DOHH2 (cell line): ENCODE measurements at regions not wholly inside any gene's neighbourhood (a gene's known extent, or its start where the extent isn't known, plus 50 kb on each side); places are given as distances from the start of the nearest gene placed in this dataset.
A peak's percentile ranks its signal among the peaks of the same experiment; 100 is the strongest.

Experiments
- H3F3A ChIP-seq: fragments of 200-600 bp; sonication (generic), shearing (Covaris generic); 2 replicates; pipeline ENCODE4 v1.6.0; 2016; ENCODE audit warnings: antibody characterized with exemption, mild to moderate bottlenecking; ENCODE audit not compliant: control insufficient read depth, insufficient read depth
- H3K27ac ChIP-seq: fragments of 200-600 bp; sonication (generic); 2 replicates; pipeline ENCODE4 v1.5.1; 2014; ENCODE audit warnings: low read depth, mild to moderate bottlenecking, low read length, moderate library complexity
- H3K27me3 ChIP-seq: fragments of 200-600 bp; sonication (generic); 2 replicates; pipeline ENCODE4 v1.6.1; 2014; ENCODE audit warnings: mild to moderate bottlenecking, low read length, mixed read lengths; ENCODE audit not compliant: control insufficient read depth
- H3K36me3 ChIP-seq: fragments of 200-600 bp; sonication (generic); 2 replicates; pipeline ENCODE4 v1.6.1; 2014; ENCODE audit warnings: mild to moderate bottlenecking, low read length, moderate library complexity, mixed read lengths; ENCODE audit not compliant: control insufficient read depth
- H3K4me1 ChIP-seq: fragments of 200-600 bp; sonication (generic); 2 replicates; pipeline ENCODE4 v1.6.1; 2014; ENCODE audit warnings: mild to moderate bottlenecking, low read length, mixed read lengths; ENCODE audit not compliant: control insufficient read depth
- H3K4me2 ChIP-seq: fragments of 200-600 bp; sonication (generic); 2 replicates; pipeline ENCODE4 v1.6.0; 2014; ENCODE audit warnings: mild to moderate bottlenecking, low read length, moderate library complexity
- H3K4me3 ChIP-seq: fragments of 200-600 bp; sonication (generic); 2 replicates; pipeline ENCODE4 v1.5.1; 2014; ENCODE audit warnings: mild to moderate bottlenecking, low read length, mixed read lengths
- H3K79me2 ChIP-seq: fragments of 200-600 bp; sonication (generic); 2 replicates; pipeline ENCODE4 v1.6.1; 2014; ENCODE audit warnings: mild to moderate bottlenecking, low read length, mixed read lengths; ENCODE audit not compliant: control insufficient read depth
- H3K9me2 ChIP-seq: fragments of 200-600 bp; sonication (generic); replicated peaks from 2 replicates; pipeline ENCODE4 v1.6.1; 2014; ENCODE audit warnings: mild to moderate bottlenecking, low read length, mixed read lengths; ENCODE audit not compliant: control insufficient read depth
- H3K9me3 ChIP-seq: fragments of 200-600 bp; sonication (generic); 2 replicates; pipeline ENCODE4 v1.6.1; 2014; ENCODE audit warnings: antibody characterized with exemption, low read length, mixed read lengths; ENCODE audit not compliant: control insufficient read depth, insufficient read depth
- H4K20me1 ChIP-seq: fragments of 200-600 bp; sonication (generic); 2 replicates; pipeline ENCODE4 v1.6.0; 2014; ENCODE audit warnings: low read depth, mild to moderate bottlenecking, antibody characterized with exemption, low read length, moderate library complexity; ENCODE audit not compliant: control insufficient read depth, insufficient read depth
- CTCF ChIP-seq: fragments of 200-600 bp; sonication (generic); IDR thresholded peaks from one replicate; pipeline ENCODE4 v1.5.1; 2014; ENCODE audit warnings: antibody characterized with exemption, mild to moderate bottlenecking, low read depth, low read length; ENCODE audit not compliant: poor library complexity, severe bottlenecking
- EZH2phosphoT487 ChIP-seq: fragments of 200-600 bp; sonication (generic); IDR thresholded peaks from 2 replicates; pipeline ENCODE4 v1.6.1; 2017; ENCODE audit warnings: borderline replicate concordance, mild to moderate bottlenecking, antibody characterized with exemption, low read length, moderate library complexity, mixed read lengths

DNA sequence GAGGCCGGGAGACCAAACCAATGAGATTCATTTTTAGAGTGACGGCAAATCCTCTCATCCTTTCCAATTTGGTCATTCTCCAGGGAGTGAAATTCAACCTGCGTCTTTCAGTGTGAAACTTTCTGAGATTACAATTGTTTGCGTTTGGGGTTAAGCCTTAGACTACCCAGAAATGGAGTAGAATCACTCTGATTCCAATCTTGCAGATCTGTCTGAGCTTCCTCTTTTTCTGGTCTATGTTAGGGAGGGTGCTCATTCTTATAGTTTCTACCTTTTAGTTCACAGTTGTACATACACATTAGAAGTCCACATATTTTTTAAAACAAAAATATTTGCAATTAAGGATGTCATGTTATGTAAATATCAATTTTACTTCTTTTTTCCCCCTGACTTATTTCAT is 183.0 kb upstream of the PHACTR1 start:
- no peaks in the 10 kb centered on the region for H4K20me1 ChIP-seq
- no peak overlapping the region for H3K4me3 ChIP-seq
- no peaks in the 10 kb centered on the region for H3K9me3 ChIP-seq
- no peaks in the 10 kb centered on the region for H3F3A ChIP-seq
- no peaks in the 10 kb centered on the region for H3K9me2 ChIP-seq
- H3K27ac ChIP-seq, result no peak overlapping the region
- peaks cover 18% of the 10 kb centered on the region for H3K4me1 ChIP-seq
- no peak overlapping the region for H3K4me2 ChIP-seq
- no peaks in the 10 kb centered on the region for H3K27me3 ChIP-seq
- H3K36me3 ChIP-seq, result no peaks in the 10 kb centered on the region
- H3K79me2 ChIP-seq, result no peaks in the 10 kb centered on the region
- TF ChIP-seq CTCF (no peak), EZH2phosphoT487 (no peak)

DNA sequence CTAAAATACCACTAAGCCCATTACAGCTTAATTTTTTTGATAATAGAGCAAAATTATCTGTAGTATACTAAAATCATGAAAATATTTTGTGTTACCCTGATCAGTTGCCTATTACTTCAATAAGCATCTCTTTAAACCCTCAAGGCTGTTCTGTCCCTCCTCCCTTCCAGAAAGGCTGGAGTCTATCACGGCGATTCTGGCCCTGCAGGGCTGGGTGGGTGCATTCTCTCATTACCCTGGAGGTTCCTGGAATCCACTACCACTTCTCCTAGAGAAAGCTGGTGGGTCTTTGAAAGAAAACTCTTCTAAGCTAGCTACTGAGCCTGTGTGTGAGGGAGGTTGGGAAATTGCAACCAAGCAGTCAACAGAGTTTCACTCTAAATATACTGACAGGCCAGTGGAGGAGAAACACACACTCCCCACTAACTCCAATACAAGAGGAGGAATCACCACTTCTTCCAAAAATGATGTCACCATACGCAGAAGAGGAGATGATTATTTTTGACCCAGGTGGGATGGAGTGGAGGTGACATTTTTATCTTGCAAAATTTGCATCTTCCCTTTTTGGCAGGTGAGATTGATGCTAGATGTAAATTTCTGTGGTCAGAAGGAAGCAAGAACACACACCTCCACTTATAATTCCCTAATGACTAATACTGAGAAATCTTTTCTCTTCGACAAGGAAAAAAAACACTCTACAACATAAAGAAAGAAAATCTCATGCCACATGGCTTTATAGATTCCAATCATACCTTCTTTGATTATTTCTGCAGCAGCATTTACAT is 182.3 kb upstream of the PHACTR1 start:
- no peak overlapping the region for H3K27ac ChIP-seq
- no peak overlapping the region for H3K4me3 ChIP-seq
- no peak for TF ChIP-seq EZH2phosphoT487
- no peak for TF ChIP-seq CTCF

DNA sequence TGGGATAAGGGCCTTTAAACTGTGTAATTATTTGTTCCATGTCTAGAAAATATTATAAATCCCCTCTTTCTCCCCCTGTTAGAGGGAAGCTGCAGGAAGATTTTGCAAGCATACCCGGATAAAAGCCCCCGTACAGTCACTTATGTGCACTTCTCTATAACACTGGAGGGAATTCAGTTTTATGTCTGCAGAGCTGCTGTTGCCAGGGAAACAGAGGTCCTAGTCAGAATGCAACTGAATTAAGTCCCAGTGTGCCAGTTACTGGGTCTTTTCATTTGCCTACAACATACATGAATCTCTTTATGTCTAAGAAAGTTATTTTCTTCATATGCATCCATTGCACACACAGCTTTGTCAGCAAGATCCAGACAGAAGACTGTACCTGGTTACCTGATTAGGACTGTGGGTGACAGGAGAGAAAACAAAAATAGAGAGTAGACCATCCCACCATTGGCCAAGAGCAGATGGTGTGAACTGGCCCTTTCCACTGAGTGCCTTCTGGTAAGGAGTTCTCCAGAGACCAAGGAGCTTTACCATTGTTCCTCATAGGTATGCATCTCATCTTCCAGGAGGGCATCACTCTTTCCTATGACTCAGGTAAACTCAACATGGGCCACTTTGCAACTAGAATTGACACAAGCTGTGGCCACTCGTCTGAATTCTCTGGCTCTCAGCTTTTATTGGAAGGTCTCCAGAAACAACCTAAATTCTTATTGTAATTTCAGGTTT is 180.8 kb upstream of the PHACTR1 start:
- Histone ChIP-seq H3K27me3 (no peaks in the 10 kb centered on the region), H3K4me1 (peaks cover 18% of the 10 kb centered on the region), H3K79me2 (no peaks in the 10 kb centered on the region), H4K20me1 (no peaks in the 10 kb centered on the region), H3F3A (no peaks in the 10 kb centered on the region), H3K4me3 (no peak overlapping the region), H3K9me3 (no peaks in the 10 kb centered on the region), H3K9me2 (no peaks in the 10 kb centered on the region), H3K4me2 (no peak overlapping the region), H3K27ac (no peak overlapping the region), H3K36me3 (no peaks in the 10 kb centered on the region)
- TF ChIP-seq EZH2phosphoT487, result no peak
- TF ChIP-seq CTCF, result no peak

More for the DNA sequence above, 182.3 kb upstream of the PHACTR1 start:
- Histone ChIP-seq H3K4me2 (peak overlapping the region; percentile 32), H3K79me2 (no peaks in the 10 kb centered on the region), H3F3A (no peaks in the 10 kb centered on the region), H3K4me1 (peaks cover 18% of the 10 kb centered on the region), H3K9me3 (no peaks in the 10 kb centered on the region), H3K9me2 (no peaks in the 10 kb centered on the region), H3K36me3 (no peaks in the 10 kb centered on the region), H3K27me3 (no peaks in the 10 kb centered on the region), H4K20me1 (no peaks in the 10 kb centered on the region)
